H1 (cell line): ENCODE measurements at regions not wholly inside any gene's neighbourhood (a gene's known extent, or its start where the extent isn't known, plus 50 kb on each side); places are given as distances from the start of the nearest gene placed in this dataset.

Experiments used
- CTCF ChIA-PET: fragments of 300-600 bp; sonication (Branson Sonifier 250); formaldehyde crosslinking; loops from one replicate; lab custom pipeline; 2021; ENCODE audit not compliant: partially characterized antibody; lab: Charles Lee
- POLR2A ChIA-PET: fragments of 300-600 bp; sonication (Branson Sonifier 250); formaldehyde crosslinking; loops from one replicate; lab custom pipeline; 2021; ENCODE audit warnings: inconsistent platforms; ENCODE audit not compliant: partially characterized antibody; lab: Charles Lee
- DNase-seq, 2 experiments: peaks; one replicate each; pipeline versions ENCODE4 v3.0.0 to v3.0.0-alpha.2; 2010 to 2022; ENCODE audit warnings: low spot score in 2 of 2, low read depth in 1 of 2, mixed read lengths in 1 of 2
- FAIRE-seq: peaks from 2 replicates; lab custom pipeline; 2011; peaks lifted over from hg19 to GRCh38; lab: Jason Lieb, UNC
- H2AFZ ChIP-seq: 2 replicates; pipeline ENCODE4 v1.8.1; 2012; ENCODE audit warnings: low read length, inconsistent platforms
- H2AK5ac ChIP-seq: 2 replicates; pipeline ENCODE4 v1.6.1; 2013; ENCODE audit warnings: low read depth, low read length
- H2BK120ac ChIP-seq: replicated peaks from 2 replicates; pipeline ENCODE3; 2013; ENCODE audit warnings: low read depth, low read length, inconsistent platforms
- H2BK12ac ChIP-seq: 2 replicates; pipeline ENCODE4 v1.6.1; 2013; ENCODE audit warnings: low read depth, low read length
- H2BK15ac ChIP-seq: 2 replicates; pipeline ENCODE4 v1.6.1; 2013; ENCODE audit warnings: low read length
- H2BK20ac ChIP-seq: 2 replicates; pipeline ENCODE4 v1.6.1; 2013; ENCODE audit warnings: low read length
- H2BK5ac ChIP-seq: 2 replicates; pipeline ENCODE4 v1.6.1; 2013; ENCODE audit warnings: low read depth, low read length
- H3K14ac ChIP-seq: 2 replicates; pipeline ENCODE4 v1.6.1; 2013; ENCODE audit warnings: inconsistent platforms; ENCODE audit not compliant: insufficient read length
- H3K18ac ChIP-seq: 2 replicates; pipeline ENCODE4 v1.6.1; 2013; ENCODE audit warnings: low read length; ENCODE audit errors: extremely low read depth
- H3K23ac ChIP-seq: 2 replicates; pipeline ENCODE4 v1.6.1; 2013; ENCODE audit warnings: inconsistent platforms; ENCODE audit not compliant: insufficient read length
- H3K23me2 ChIP-seq: 2 replicates; pipeline ENCODE4 v1.6.1; 2013; ENCODE audit warnings: low read depth, low read length
- H3K27ac ChIP-seq: 2 replicates; pipeline ENCODE4 v1.6.1; 2011; ENCODE audit warnings: low read depth, low read length, inconsistent platforms
- H3K27me3 ChIP-seq, 4 experiments: replicated peaks in 1 of 4; 1 replicate in 1 of 4; 2 replicates in 3 of 4; pipeline versions ENCODE4 v1.6.1 to v1.8.1; 2011 to 2013; ENCODE audit warnings: low read length in 3 of 4, mild to moderate bottlenecking in 3 of 4, inconsistent platforms in 2 of 4, mixed read lengths in 2 of 4, moderate library complexity in 1 of 4; ENCODE audit not compliant: control insufficient read depth in 3 of 4, insufficient read depth in 3 of 4; ENCODE audit errors: extremely low read depth in 1 of 4
- H3K36me3 ChIP-seq, 4 experiments: 2 replicates each; pipeline versions ENCODE4 v1.6.1 to v1.8.1; 2011 to 2013; ENCODE audit warnings: mild to moderate bottlenecking in 4 of 4, low read length in 3 of 4, moderate library complexity in 2 of 4, control low read depth in 1 of 4, inconsistent platforms in 1 of 4; ENCODE audit not compliant: insufficient read depth in 4 of 4, control insufficient read depth in 2 of 4
- H3K4ac ChIP-seq: replicated peaks from 2 replicates; pipeline ENCODE3; 2013; ENCODE audit warnings: low read length, low read depth, mixed read lengths, inconsistent platforms; ENCODE audit not compliant: insufficient read length
- H3K4me1 ChIP-seq, 4 experiments: replicated peaks in 1 of 4; 1 replicate in 1 of 4; 2 replicates in 3 of 4; pipeline versions ENCODE4 v1.6.1 to v1.8.1; 2011 to 2013; ENCODE audit warnings: low read length in 3 of 4, inconsistent platforms in 2 of 4, mixed read lengths in 1 of 4; ENCODE audit not compliant: insufficient read depth in 4 of 4, control insufficient read depth in 3 of 4
- H3K4me2 ChIP-seq, 2 experiments: 2 replicates each; pipeline versions ENCODE4 v1.6.1 to v1.8.1; 2011 to 2013; ENCODE audit warnings: low read depth in 2 of 2, low read length in 2 of 2, control low read depth in 1 of 2, inconsistent platforms in 1 of 2, mild to moderate bottlenecking in 1 of 2; ENCODE audit not compliant: insufficient read depth in 1 of 2
- H3K4me3 ChIP-seq, 4 experiments: fragments of 200-600, 300-600 bp in 1 of 4; sonication (generic), shearing (Covaris generic), sonication (Bioruptor Twin) in 1 of 4; 2 replicates each; pipeline versions ENCODE4 v1.5.1 to v1.8.1; 2011 to 2016; ENCODE audit warnings: low read length in 4 of 4, low read depth in 3 of 4, control low read depth in 2 of 4, inconsistent platforms in 2 of 4, mild to moderate bottlenecking in 2 of 4, mixed read lengths in 1 of 4, moderate library complexity in 1 of 4; ENCODE audit not compliant: insufficient read depth in 2 of 4; ENCODE audit errors: extremely low read depth in 1 of 4
- H3K56ac ChIP-seq: replicated peaks from 2 replicates; pipeline ENCODE3; 2013; ENCODE audit warnings: low read depth, mild to moderate bottlenecking, mixed read lengths, low read length, inconsistent platforms; ENCODE audit not compliant: insufficient read length
- H3K79me1 ChIP-seq: 2 replicates; pipeline ENCODE4 v1.6.1; 2013; ENCODE audit warnings: low read depth, low read length, control low read depth
- H3K79me2 ChIP-seq, 2 experiments: 2 replicates each; pipeline versions ENCODE4 v1.6.1 to v1.8.1; 2012 to 2013; ENCODE audit warnings: low read length in 2 of 2, mild to moderate bottlenecking in 2 of 2, inconsistent platforms in 1 of 2; ENCODE audit not compliant: insufficient read depth in 2 of 2, control insufficient read depth in 1 of 2
- H3K9ac ChIP-seq, 4 experiments: replicated peaks in 1 of 4; 1 replicate in 1 of 4; 2 replicates in 3 of 4; pipeline versions ENCODE4 v1.6.1 to v1.8.1; 2011 to 2013; ENCODE audit warnings: low read depth in 3 of 4, low read length in 3 of 4, control low read depth in 2 of 4, mild to moderate bottlenecking in 2 of 4, moderate library complexity in 2 of 4, inconsistent platforms in 1 of 4; ENCODE audit errors: extremely low read depth in 1 of 4
- H3K9me3 ChIP-seq, 2 experiments: 2 replicates each; pipeline versions ENCODE4 v1.6.1 to v1.8.1; 2012 to 2013; ENCODE audit warnings: mild to moderate bottlenecking in 2 of 2, moderate library complexity in 2 of 2, control low read depth in 1 of 2, inconsistent platforms in 1 of 2, low read depth in 1 of 2, low read length in 1 of 2, mixed read lengths in 1 of 2; ENCODE audit not compliant: insufficient read depth in 2 of 2
- H4K20me1 ChIP-seq, 2 experiments: replicated peaks in 1 of 2; 2 replicates each; pipeline versions ENCODE3 to v1.8.1; 2011 to 2013; ENCODE audit warnings: inconsistent platforms in 2 of 2, low read length in 2 of 2, mild to moderate bottlenecking in 1 of 2; ENCODE audit not compliant: insufficient read depth in 2 of 2, control insufficient read depth in 1 of 2
- H4K5ac ChIP-seq: 2 replicates; pipeline ENCODE4 v1.6.1; 2013; ENCODE audit warnings: low read length, low read depth, mixed read lengths, inconsistent platforms; ENCODE audit not compliant: insufficient read length
- H4K8ac ChIP-seq: 2 replicates; pipeline ENCODE4 v1.8.0; 2013; ENCODE audit warnings: mild to moderate bottlenecking, moderate library complexity, low read length, inconsistent platforms; ENCODE audit not compliant: insufficient read depth; ENCODE audit errors: extremely low read depth
- H4K91ac ChIP-seq: replicated peaks from 2 replicates; pipeline ENCODE3; 2013; ENCODE audit warnings: low read length, mixed read lengths, inconsistent platforms; ENCODE audit not compliant: insufficient read length
- BRCA1 ChIP-seq: IDR thresholded peaks from 2 replicates; pipeline ENCODE4 v1.6.1; 2012; ENCODE audit warnings: low read depth, low read length, improper control_type of control experiment
- WGBS, 2 experiments: shearing (Covaris generic) in 1 of 2; methylation state at CpG; one replicate each; pipeline versions ENCODE4 v1.1.6 to v1.1.7; 2013 to 2015; ENCODE audit warnings: low lambda C conversion rate in 2 of 2, mixed read lengths in 2 of 2, inconsistent platforms in 1 of 2, low coverage in 1 of 2, missing lambda C conversion rate in 1 of 2; ENCODE audit not compliant: insufficient replicate concordance in 2 of 2, insufficient coverage in 1 of 2, insufficient read length in 1 of 2; ENCODE audit errors: extremely low coverage in 1 of 2, missing lambda C conversion rate in 1 of 2; 5-methylcytosine and 5-hydroxymethylcytosine counted together

DNA sequence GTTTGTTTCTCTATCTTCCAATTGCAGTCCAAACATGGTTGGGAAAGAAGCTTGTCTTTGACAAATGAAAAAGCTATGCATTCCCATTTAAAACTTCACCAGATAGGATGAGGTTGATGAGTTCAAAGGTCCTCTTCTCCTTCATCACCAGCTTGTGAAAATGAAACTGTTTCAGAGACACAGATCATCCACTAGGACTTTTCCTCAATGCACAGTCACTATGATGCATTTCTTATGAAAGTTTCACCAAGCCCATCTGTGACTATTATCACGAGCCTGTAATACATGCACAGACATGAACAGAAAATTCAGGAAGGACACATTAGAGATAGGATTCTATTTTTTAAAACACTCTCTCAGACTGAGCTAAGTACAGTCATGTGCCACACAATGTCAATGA is 644.4 kb downstream of the PLCL1 start:
- Histone ChIP-seq H3K79me1 (no peaks in the 10 kb centered on the region), H3K18ac (no peak overlapping the region), H2AK5ac (no peak overlapping the region), H3K4me3 (no peak overlapping the region), H3K9ac (no peak overlapping the region), H3K27me3 (no peaks in the 10 kb centered on the region), H3K56ac (no peak overlapping the region), H2BK5ac (no peak overlapping the region), H4K5ac (no peak overlapping the region), H2BK20ac (no peak overlapping the region), H3K4me2 (no peak overlapping the region), H3K4ac (no peak overlapping the region), H2AFZ (no peak overlapping the region), H4K91ac (no peak overlapping the region), H3K27ac (no peak overlapping the region), H3K23ac (no peak overlapping the region), H3K23me2 (no peaks in the 10 kb centered on the region), H2BK12ac (no peak overlapping the region), H4K20me1 (no peaks in the 10 kb centered on the region), H3K4me1 (no peaks in the 10 kb centered on the region), H4K8ac (no peak overlapping the region), H2BK15ac (no peak overlapping the region), H3K79me2 (no peaks in the 10 kb centered on the region), H3K36me3 (no peaks in the 10 kb centered on the region), H3K9me3 (no peaks in the 10 kb centered on the region), H2BK120ac (no peak overlapping the region), H3K14ac (no peak overlapping the region)
- WGBS, 2 experiments: 94% methylated on average over 1 of the region's 1 CpG; no CpG with 5 or more reads in 1 of the 2 experiments
- no peak for DNase-seq
- POLR2A ChIA-PET: no interaction called here
- TF ChIP-seq BRCA1: no peak
- FAIRE-seq: no peak
- CTCF ChIA-PET: interaction anchor here (0.8 kb wide), 1 partner anchor 9 kb away, joined by 4 read pairs; no protein-coding TSS in a partner anchor
